ENCODE measurements at regions not wholly inside any gene's neighbourhood (a gene's known extent, or its start where the extent isn't known, plus 50 kb on each side); places are given as distances from the start of the nearest gene placed in this dataset.
A peak's percentile ranks its signal among the peaks of the same experiment; 100 is the strongest.

GRCh38 chr11:104830508-104830907, 67.8 kb downstream of the CASP12 start:
- DNase-seq, result no peak

DNA sequence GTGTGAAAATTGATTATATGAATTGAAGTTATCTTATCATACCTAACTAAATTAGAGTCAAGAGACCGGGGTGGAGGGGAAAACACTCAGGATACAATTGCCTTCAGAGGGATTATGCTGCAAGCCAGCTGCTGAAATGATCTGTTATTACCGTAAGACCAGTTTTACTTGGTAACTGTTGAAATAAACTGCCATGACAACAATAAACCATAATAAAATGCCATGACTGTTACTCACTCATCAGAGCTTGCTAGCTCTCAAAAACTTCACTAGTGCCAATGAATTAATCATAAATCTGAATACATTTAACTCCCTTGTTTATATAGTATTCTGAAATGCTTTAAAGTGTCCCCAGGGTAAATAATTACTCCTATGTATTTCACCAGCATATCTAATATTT, 68.2 kb downstream of the CASP12 start:
- DNase-seq, result no peak

GRCh38 chr11:104826772-104827171, 71.5 kb downstream of the CASP12 start:
- no peak for DNase-seq

DNA sequence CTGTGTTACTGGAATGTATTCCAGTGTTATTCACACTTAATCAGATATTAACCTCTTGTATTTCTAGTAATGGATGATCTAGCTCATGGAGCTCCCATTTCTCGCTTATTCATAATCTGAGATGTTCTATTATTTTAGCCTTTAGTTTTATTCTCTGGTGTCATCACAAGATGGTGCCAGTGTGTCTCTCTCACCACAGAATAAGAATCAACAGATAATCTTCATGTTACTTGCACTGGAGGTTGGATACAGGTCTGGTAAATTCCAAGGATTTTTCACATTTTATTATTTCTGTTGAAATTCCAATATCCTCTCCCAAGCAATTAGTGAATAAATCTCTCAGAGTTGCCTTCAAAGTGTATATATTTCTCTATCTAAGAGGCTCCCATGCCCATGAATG, 74.6 kb downstream of the CASP12 start:
- DNase-seq, result no peak

GRCh38 chr11:104820431-104820830, 77.8 kb downstream of the CASP12 start:
- no peak for DNase-seq

- DNase-seq, result no peak
Observed at GRCh38 chr11:104819603-104820002, 78.7 kb downstream of the CASP12 start.

- DNase-seq, result no peak
Observed at GRCh38 chr11:104819107-104819506, 79.2 kb downstream of the CASP12 start.

DNA sequence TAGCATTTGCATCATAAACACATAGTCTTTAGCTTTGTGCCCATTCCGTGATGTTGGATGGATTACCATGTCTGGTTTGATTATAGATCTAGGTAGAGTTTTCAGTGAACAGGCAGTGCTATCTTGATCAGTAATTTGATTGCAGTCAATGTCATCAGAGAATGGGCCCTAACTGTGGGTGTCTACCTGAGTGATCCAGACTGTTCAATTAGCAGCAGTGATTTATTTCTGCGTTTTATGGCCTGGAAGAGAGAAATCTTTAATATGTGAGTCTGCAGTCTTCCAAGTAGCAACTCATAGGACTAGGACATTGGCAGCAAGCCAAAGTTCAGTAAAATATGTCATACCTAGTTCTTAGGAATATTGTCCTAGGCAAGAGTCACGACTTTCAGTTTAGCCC, 80.3 kb downstream of the CASP12 start:
- DNase-seq, result no peak

- no peak for DNase-seq
Observed at GRCh38 chr11:104813532-104813931, 84.7 kb downstream of the CASP12 start.

DNA sequence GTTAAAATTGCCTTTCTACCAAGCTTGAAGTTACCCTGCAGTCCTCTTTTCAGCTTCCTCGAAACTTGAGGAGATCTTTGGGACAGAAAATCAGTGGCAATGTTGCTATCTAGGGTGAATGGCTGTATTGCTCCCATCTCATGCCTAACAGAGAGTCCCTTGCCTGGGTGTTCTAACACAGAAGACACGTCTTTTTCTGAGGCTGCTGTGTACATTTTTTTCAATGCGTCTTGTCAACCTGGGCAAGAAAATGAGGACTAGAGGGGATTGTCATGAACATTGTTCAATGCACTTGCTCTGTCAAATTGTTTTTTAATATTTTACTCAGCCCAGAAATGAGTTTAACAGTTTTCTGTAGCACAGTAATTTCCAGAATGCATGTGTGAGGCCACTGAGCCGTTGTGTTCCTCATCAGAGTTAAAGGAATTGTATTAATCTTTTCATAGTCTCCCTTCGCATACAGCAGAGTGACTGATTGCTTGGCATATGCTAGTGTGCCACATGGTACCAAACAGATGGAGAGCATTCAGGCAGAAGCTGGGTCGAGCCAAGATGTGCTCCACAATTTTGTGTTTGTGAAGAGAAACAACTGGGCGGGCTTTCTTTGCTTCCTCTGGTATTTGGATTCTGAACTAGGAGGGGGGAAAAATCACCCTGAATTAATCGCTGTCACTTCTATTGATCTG, 86.0 kb downstream of the CASP12 start:
- peak in 2 of 51 donors; percentile 3 to 4 for DNase-seq

- DNase-seq, result no peak
Observed at GRCh38 chr11:104803776-104804175, 94.5 kb downstream of the CASP12 start.

DNA sequence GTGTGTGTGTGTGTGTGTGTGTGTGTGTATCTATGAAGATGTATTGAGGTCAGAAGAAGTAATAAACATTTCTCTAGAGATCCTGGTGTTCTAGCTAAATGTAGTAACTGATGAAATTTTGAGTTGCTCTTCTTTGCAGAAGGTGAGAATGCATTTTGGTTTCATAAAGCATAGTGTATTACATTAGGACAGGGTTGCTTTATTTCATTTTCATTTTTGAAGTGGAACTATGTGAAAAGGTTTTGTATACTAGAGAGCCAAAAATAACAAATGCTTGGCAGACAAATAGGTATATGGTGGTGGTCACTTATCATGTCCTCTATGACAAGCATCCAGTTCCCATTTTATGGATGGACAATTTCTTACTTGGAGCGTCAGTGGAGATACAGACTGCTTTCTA, 99.0 kb downstream of the CASP12 start:
- DNase-seq, result no peak

DNA sequence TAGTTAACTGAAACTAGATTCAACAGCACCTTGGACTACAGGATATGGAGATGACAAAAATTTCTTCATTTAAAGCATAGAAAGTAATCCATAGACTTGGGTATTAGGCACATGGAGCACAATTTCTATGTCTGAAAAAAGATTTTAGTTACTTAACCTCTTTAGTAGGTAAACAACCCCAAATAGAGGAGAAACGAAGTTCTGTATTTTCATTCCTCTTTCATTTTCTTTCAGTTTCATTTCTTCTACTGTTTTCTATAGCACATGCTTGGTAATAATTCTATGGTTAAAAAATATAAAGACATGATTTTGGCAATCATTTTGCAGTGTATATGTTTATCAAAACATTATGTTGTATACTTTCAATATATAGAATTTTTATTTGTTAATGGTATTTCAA, 99.5 kb downstream of the CASP12 start:
- no peak for DNase-seq

DNA sequence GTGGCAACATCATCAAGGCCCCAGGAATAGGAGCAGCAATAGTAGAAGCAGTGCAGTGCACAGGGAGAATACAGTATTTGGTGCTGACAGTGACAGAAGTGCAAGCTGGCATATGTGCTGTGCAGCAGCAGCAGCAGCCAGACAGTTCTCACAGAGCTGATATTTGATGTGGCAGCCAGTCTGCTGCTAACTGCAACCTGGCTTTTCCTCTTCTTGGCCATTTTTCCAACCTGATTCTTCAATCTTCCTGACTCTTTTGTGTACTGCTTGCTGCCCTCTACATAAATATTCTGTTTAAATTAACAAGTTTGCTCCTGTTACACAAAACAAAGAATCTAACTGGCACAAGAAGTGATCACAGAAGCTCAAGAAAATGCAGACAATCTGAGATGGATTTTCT, 102.0 kb downstream of the CASP12 start:
- DNase-seq, result no peak

GRCh38 chr11:104795501-104796213, 102.6 kb downstream of the CASP12 start:
- DNase-seq, result no peak

DNA sequence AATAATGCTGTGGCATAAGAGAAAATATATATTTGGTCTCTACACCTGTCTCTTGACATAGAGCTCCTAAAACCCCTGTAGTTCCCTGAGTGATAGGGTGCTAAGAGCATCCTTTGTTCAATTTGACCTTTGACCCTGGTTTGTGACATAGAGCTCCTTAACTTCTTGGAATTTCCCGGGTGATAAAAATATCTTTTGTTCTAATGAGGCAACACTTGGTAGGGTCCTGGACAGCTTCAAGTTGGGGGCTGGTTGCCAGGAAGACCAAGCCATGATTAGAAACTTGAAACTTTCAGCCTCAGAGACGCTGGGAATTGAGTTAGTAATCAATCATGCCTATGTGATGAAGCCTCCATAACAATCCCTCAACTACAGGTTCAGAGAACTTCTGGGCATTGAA, 105.4 kb downstream of the CASP12 start:
- DNase-seq, result no peak

- DNase-seq, result no peak
Observed at GRCh38 chr11:104791896-104792295, 106.4 kb downstream of the CASP12 start.

- no peak for DNase-seq
Observed at GRCh38 chr11:104784684-104785460, 113.4 kb downstream of the CASP12 start.

DNA sequence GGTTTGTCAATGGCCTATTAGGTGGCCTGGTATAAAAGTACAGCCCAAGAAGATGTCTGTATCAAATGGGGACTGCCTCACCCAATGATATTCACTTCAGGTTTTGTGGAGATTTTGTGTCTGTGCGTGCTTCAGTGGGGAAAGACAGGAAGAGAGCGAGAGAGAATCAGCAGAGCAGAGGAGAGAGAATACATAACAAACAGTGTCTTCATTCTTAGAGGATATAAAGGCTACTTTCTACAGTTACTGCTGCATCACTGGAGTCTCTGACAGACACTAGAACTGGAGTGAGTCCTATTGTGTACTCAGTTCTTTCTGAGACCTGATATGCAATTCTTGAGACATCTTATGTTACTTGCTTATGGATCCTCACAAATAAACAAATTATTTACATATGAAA, 115.0 kb downstream of the CASP12 start:
- DNase-seq, result no peak

- no peak for DNase-seq
Observed at GRCh38 chr11:104782377-104782754, 115.9 kb downstream of the CASP12 start.

GRCh38 chr11:104781719-104782376, 116.4 kb downstream of the CASP12 start:
- no peak for DNase-seq

- DNase-seq, result no peak
Observed at GRCh38 chr11:104781037-104781436, 117.2 kb downstream of the CASP12 start.

All from hypothalamus (tissue), 51 donors.